Urinary bladder (tissue), 3 donors: ENCODE measurements at regions not wholly inside any gene's neighbourhood (a gene's known extent, or its start where the extent isn't known, plus 50 kb on each side); places are given as distances from the start of the nearest gene placed in this dataset.

Experiments used
- DNase-seq: peaks from one replicate; pipeline ENCODE4 v3.0.0-alpha.2; 2015; ENCODE audit errors: extremely low spot score
- H3K27ac ChIP-seq: one replicate; pipeline ENCODE4 v1.5.1; 2013; ENCODE audit warnings: low read depth, mild to moderate bottlenecking, moderate library complexity
- H3K36me3 ChIP-seq: one replicate; pipeline ENCODE4 v1.6.1; 2013; ENCODE audit warnings: mild to moderate bottlenecking, moderate library complexity; ENCODE audit not compliant: insufficient read depth
- H3K4me1 ChIP-seq: one replicate; pipeline ENCODE4 v1.6.1; 2013; ENCODE audit warnings: mild to moderate bottlenecking, moderate library complexity; ENCODE audit not compliant: insufficient read depth
- H3K4me3 ChIP-seq: one replicate; pipeline ENCODE4 v1.5.1; 2013; ENCODE audit warnings: low read depth, low read length
- WGBS: extraction: QIAGEN DNeasy Blood & Tissue Kit; methylation state at CpG from one replicate; pipeline ENCODE4 v1.1.7; 2013; 5-methylcytosine and 5-hydroxymethylcytosine counted together
- donor health status: healthy with polysubstance abuse.
- donor health status: healthy.

- WGBS = 76% methylated on average over 5 of the region's 5 CpGs
- H3K4me3 ChIP-seq = no peak overlapping the region
- no peaks in the 10 kb centered on the region for H3K4me1 ChIP-seq
- no peak overlapping the region for H3K27ac ChIP-seq
- no peaks in the 10 kb centered on the region for H3K36me3 ChIP-seq
- DNase-seq = no peak
Observed at GRCh38 chr10:126722726-126723125, 52.2 kb upstream of the C10orf90 start.

- H3K36me3 ChIP-seq = no peaks in the 10 kb centered on the region
- no peak for DNase-seq
- no peaks in the 10 kb centered on the region for H3K4me1 ChIP-seq
- H3K4me3 ChIP-seq = no peak overlapping the region
- H3K27ac ChIP-seq = no peak overlapping the region
- 81% methylated on average over 5 of the region's 5 CpGs for WGBS
Observed at GRCh38 chr10:126723226-126723625, 52.7 kb upstream of the C10orf90 start.

- Histone ChIP-seq H3K36me3 (no peaks in the 10 kb centered on the region), H3K27ac (no peak overlapping the region), H3K4me3 (no peak overlapping the region), H3K4me1 (no peaks in the 10 kb centered on the region)
- WGBS = 67% methylated on average over 6 of the region's 6 CpGs
- no peak for DNase-seq
Observed at GRCh38 chr10:126729314-126729870, 58.9 kb upstream of the C10orf90 start.

- no peak for DNase-seq
- WGBS = 71% methylated on average over 4 of the region's 4 CpGs
- no peaks in the 10 kb centered on the region for H3K4me1 ChIP-seq
- H3K4me3 ChIP-seq = no peak overlapping the region
- H3K36me3 ChIP-seq = no peaks in the 10 kb centered on the region
- no peak overlapping the region for H3K27ac ChIP-seq
Observed at GRCh38 chr10:126730856-126731609, 60.5 kb upstream of the C10orf90 start.

GRCh38 chr10:126731610-126731990, 61.1 kb upstream of the C10orf90 start:
- DNase-seq = no peak
- Histone ChIP-seq H3K4me1 (no peaks in the 10 kb centered on the region), H3K27ac (no peak overlapping the region), H3K4me3 (no peak overlapping the region), H3K36me3 (no peaks in the 10 kb centered on the region)

GRCh38 chr10:126732308-126732707, 61.8 kb upstream of the C10orf90 start:
- WGBS = 72% methylated on average over 5 of the region's 5 CpGs
- no peak for DNase-seq
- Histone ChIP-seq H3K4me3 (no peak overlapping the region), H3K4me1 (no peaks in the 10 kb centered on the region), H3K27ac (no peak overlapping the region), H3K36me3 (no peaks in the 10 kb centered on the region)

GRCh38 chr10:126732868-126733267, 62.4 kb upstream of the C10orf90 start:
- no peak overlapping the region for H3K4me3 ChIP-seq
- H3K36me3 ChIP-seq = no peaks in the 10 kb centered on the region
- no peaks in the 10 kb centered on the region for H3K4me1 ChIP-seq
- H3K27ac ChIP-seq = no peak overlapping the region
- 62% methylated on average over 5 of the region's 5 CpGs for WGBS
- no peak for DNase-seq

GRCh38 chr10:126734015-126734414, 63.5 kb upstream of the C10orf90 start:
- H3K4me3 ChIP-seq = no peak overlapping the region
- H3K36me3 ChIP-seq = no peaks in the 10 kb centered on the region
- H3K27ac ChIP-seq = no peak overlapping the region
- H3K4me1 ChIP-seq = no peaks in the 10 kb centered on the region
- 31% methylated on average over 3 of the region's 3 CpGs for WGBS
- DNase-seq = no peak

GRCh38 chr10:126734967-126735366, 64.5 kb upstream of the C10orf90 start:
- DNase-seq = no peak
- Histone ChIP-seq H3K4me1 (no peaks in the 10 kb centered on the region), H3K27ac (no peak overlapping the region), H3K4me3 (no peak overlapping the region), H3K36me3 (no peaks in the 10 kb centered on the region)
- WGBS = 38% methylated on average over 3 of the region's 3 CpGs

GRCh38 chr10:126736142-126736541, 65.6 kb upstream of the C10orf90 start:
- no peak overlapping the region for H3K27ac ChIP-seq
- 95% methylated on average over 5 of the region's 5 CpGs for WGBS
- H3K4me3 ChIP-seq = no peak overlapping the region
- H3K36me3 ChIP-seq = no peaks in the 10 kb centered on the region
- DNase-seq = no peak
- no peaks in the 10 kb centered on the region for H3K4me1 ChIP-seq

GRCh38 chr10:126736727-126737126, 66.2 kb upstream of the C10orf90 start:
- no peaks in the 10 kb centered on the region for H3K4me1 ChIP-seq
- no peak overlapping the region for H3K4me3 ChIP-seq
- no peak for DNase-seq
- no peak overlapping the region for H3K27ac ChIP-seq
- no peaks in the 10 kb centered on the region for H3K36me3 ChIP-seq
- WGBS = 53% methylated on average over 2 of the region's 2 CpGs

GRCh38 chr10:126738001-126738400, 67.5 kb upstream of the C10orf90 start:
- Histone ChIP-seq H3K27ac (no peak overlapping the region), H3K4me3 (no peak overlapping the region), H3K36me3 (no peaks in the 10 kb centered on the region), H3K4me1 (no peaks in the 10 kb centered on the region)
- DNase-seq = no peak
- 82% methylated on average over 4 of the region's 4 CpGs for WGBS

- H3K4me1 ChIP-seq = no peaks in the 10 kb centered on the region
- DNase-seq = no peak
- H3K4me3 ChIP-seq = no peak overlapping the region
- H3K36me3 ChIP-seq = no peaks in the 10 kb centered on the region
- no peak overlapping the region for H3K27ac ChIP-seq
- WGBS = 84% methylated on average over 1 of the region's 1 CpG
Observed at GRCh38 chr10:126744571-126744970, 74.1 kb upstream of the C10orf90 start.

- peak; percentile 37 for DNase-seq
- no peak overlapping the region for H3K27ac ChIP-seq
- no peaks in the 10 kb centered on the region for H3K4me1 ChIP-seq
- no peaks in the 10 kb centered on the region for H3K36me3 ChIP-seq
- 10% methylated on average over 5 of the region's 5 CpGs for WGBS
- H3K4me3 ChIP-seq = no peak overlapping the region
Observed at GRCh38 chr10:126749015-126749655, 78.6 kb upstream of the C10orf90 start.
